ENCODE measurements at regions not wholly inside any gene's neighbourhood (a gene's known extent, or its start where the extent isn't known, plus 50 kb on each side); places are given as distances from the start of the nearest gene placed in this dataset.
"Not testable (repeated sequence)": the region's sequence is repeated elsewhere in the genome, so short reads cannot be mapped to it uniquely, and the experiment has no call there.

DNA sequence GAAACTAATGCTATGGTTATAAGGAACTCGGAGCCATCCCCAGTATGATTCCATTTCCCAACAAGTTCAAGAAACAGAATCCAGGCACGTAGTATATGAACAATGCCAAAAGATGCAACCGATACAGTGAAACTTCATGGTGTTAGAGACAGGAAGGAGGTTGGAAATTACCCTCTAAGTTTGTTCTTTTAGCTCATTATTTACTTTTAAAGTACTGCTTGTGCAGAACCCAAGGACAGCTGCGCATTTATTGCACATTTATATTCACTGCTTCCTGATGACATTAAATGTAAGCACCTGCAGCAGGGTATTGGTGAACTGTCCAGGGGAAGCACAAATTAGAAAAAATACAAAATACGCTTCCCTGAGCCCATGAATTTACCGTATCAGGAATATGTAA lies 63.0 kb upstream of the CYP1B1 start:
- WGBS, 2 donors = 93 to 94% methylated on average over 6 of the region's 6 CpGs
- no peak overlapping the region for H3K27ac ChIP-seq
- no peaks in the 10 kb centered on the region for H3K27me3 ChIP-seq
- no peak for ATAC-seq
- peaks cover 0 to 20% (median 0%) of the 10 kb centered on the region in 11 donors for H3K9me3 ChIP-seq
- no peak for DNase-seq
- intact Hi-C loops (cut with DNase I) = no loop called here
- H3K36me3 ChIP-seq = no peaks in the 10 kb centered on the region
- TF ChIP-seq, protein P1, sequence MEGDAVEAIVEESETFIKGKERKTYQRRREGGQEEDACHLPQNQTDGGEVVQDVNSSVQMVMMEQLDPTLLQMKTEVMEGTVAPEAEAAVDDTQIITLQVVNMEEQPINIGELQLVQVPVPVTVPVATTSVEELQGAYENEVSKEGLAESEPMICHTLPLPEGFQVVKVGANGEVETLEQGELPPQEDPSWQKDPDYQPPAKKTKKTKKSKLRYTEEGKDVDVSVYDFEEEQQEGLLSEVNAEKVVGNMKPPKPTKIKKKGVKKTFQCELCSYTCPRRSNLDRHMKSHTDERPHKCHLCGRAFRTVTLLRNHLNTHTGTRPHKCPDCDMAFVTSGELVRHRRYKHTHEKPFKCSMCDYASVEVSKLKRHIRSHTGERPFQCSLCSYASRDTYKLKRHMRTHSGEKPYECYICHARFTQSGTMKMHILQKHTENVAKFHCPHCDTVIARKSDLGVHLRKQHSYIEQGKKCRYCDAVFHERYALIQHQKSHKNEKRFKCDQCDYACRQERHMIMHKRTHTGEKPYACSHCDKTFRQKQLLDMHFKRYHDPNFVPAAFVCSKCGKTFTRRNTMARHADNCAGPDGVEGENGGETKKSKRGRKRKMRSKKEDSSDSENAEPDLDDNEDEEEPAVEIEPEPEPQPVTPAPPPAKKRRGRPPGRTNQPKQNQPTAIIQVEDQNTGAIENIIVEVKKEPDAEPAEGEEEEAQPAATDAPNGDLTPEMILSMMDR (IDR thresholded peaks at IDR 0.05) = no peak
- peaks cover 0 to 15% (median 0%) of the 10 kb centered on the region in 9 donors for H3K4me1 ChIP-seq
- H3K4me3 ChIP-seq = no peak overlapping the region

DNA sequence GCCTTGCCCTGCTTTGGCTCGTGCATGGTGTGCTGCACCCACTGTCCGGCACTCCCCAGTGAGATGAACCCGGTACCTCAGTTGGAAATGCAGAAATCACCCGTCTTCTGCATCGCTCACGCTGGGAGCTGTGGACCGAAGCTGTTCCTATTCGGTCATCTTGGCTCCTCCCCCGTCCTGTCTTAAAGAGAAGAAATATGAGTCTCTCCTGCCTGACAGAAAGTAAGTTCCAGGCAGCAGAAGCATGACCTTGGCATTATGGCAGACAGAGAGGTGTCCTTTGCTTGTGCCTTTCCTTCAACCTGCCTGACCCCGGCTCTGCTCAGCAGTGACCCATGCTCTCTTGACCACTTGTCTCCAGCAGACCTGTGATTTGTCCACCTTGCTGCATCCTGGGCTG lies 62.5 kb upstream of the CYP1B1 start:
- TF ChIP-seq, protein P1 (IDR thresholded peaks at IDR 0.05) = no peak
- 93% methylated on average over 10 of the region's 10 CpGs for WGBS, 2 donors
- no peaks in the 10 kb centered on the region for H3K36me3 ChIP-seq
- H3K27me3 ChIP-seq = no peaks in the 10 kb centered on the region
- intact Hi-C loops (cut with DNase I) = no loop called here
- H3K27ac ChIP-seq = no peak overlapping the region
- H3K9me3 ChIP-seq = peaks cover 0 to 14% (median 0%) of the 10 kb centered on the region in 11 donors
- ATAC-seq = no peak
- DNase-seq = no peak
- H3K4me1 ChIP-seq = peaks cover 0 to 15% (median 0%) of the 10 kb centered on the region in 9 donors
- H3K4me3 ChIP-seq = no peak overlapping the region

DNA sequence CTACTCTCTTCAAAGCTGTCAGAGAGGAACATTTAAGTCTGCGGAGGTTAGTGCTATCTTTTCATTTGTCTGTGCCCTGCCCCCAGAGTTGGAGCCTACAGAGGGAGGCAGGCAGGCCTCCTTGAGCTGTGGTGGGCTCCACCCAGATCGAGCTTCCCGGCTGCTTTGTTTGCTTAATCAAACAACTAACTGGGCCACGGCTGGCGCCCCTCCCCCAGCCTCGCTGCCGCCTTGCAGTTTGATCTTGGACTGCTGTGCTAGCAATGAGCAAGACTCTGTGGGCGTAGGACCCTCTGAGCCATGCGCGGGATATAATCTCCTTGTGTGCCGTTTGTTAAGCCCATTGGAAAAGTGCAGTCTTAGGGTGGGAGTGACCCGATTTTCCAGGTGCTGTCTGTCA lies 62.0 kb upstream of the CYP1B1 start:
- 93 to 94% methylated on average over 12 of the region's 12 CpGs for WGBS, 2 donors
- not testable (repeated sequence) for H3K4me3 ChIP-seq

DNA sequence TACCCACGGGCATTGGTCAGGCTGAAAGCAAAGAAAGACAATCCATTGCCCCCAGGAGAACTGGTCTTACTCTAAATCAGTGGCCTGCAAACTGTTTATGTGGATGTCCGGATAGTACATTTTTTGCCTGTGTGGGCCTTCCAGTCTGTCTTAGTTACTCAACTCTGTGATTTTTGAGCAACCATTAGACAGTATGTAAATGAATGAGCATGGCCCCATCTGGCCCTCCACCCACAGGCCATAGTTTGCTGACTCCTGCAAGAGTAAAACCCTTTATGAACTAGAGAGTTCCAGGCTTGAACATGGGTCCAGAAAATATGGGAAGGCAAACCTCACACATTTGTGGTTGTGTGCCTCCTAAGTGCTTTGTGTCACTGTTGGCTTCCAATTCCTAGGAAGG lies 55.7 kb upstream of the CYP1B1 start:
- Histone ChIP-seq H3K27ac (peak overlapping the region in 2 of 10 donors; percentile 26 to 89), H3K27me3 (no peaks in the 10 kb centered on the region), H3K9me3 (peaks cover 0 to 31% (median 3%) of the 10 kb centered on the region in 11 donors), H3K4me1 (peaks cover 0 to 48% (median 4%) of the 10 kb centered on the region in 9 donors), H3K36me3 (peaks cover 0 to 7% (median 0%) of the 10 kb centered on the region in 9 donors), H3K4me3 (no peak overlapping the region)
- TF ChIP-seq, protein P1 (IDR thresholded peaks at IDR 0.05) = no peak
- 92 to 96% methylated on average over 2 of the region's 2 CpGs for WGBS, 2 donors
- intact Hi-C loops (cut with DNase I) = no loop called here
- DNase-seq (no peak), ATAC-seq (no peak)

More for the DNA sequence above, 62.0 kb upstream of the CYP1B1 start:
- H3K27me3 ChIP-seq; ATAC-seq; DNase-seq; H3K36me3 ChIP-seq; intact Hi-C loops (cut with DNase I); H3K27ac ChIP-seq: not testable (repeated sequence)
- H3K4me1 ChIP-seq = peaks cover 0 to 14% (median 0%) of the 10 kb centered on the region in 9 donors
- peaks cover 0 to 11% (median 0%) of the 10 kb centered on the region in 11 donors for H3K9me3 ChIP-seq

DNA sequence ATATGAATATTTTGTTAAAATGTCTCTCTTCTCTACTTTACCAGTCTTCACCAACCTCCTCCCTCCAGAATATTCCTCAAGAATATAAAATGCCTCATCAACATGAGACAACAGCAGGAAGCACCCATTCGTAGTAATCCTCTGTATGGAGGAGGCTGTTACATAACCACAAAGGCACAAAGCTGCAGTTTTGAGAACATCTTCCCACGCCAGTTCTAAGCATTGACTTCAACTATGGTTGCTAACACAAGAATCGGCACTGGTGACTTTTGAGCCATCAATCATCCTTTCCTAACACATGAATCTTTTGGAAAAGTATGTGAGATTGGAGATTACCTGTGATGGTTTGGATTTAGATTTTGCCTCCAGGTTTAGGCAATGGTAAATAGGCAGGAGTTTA lies 54.9 kb upstream of the CYP1B1 start:
- peaks cover 0 to 29% (median 3%) of the 10 kb centered on the region in 11 donors for H3K9me3 ChIP-seq
- intact Hi-C loops (cut with DNase I) = no loop called here
- ATAC-seq = no peak
- H3K4me3 ChIP-seq = no peak overlapping the region
- TF ChIP-seq, protein P1 (IDR thresholded peaks at IDR 0.05) = no peak
- 81 to 84% methylated on average over 3 of the region's 3 CpGs for WGBS, 2 donors
- H3K36me3 ChIP-seq = peaks cover 0 to 7% (median 0%) of the 10 kb centered on the region in 9 donors
- DNase-seq = no peak
- peaks cover 0 to 48% (median 4%) of the 10 kb centered on the region in 9 donors for H3K4me1 ChIP-seq
- H3K27me3 ChIP-seq = no peaks in the 10 kb centered on the region
- peak overlapping the region in 3 of 10 donors; percentile 26 to 89 (median 75) for H3K27ac ChIP-seq
